Epithelial cell of prostate (primary cell): ENCODE measurements at regions not wholly inside any gene's neighbourhood (a gene's known extent, or its start where the extent isn't known, plus 50 kb on each side); places are given as distances from the start of the nearest gene placed in this dataset.
"Not testable (repeated sequence)": the region's sequence is repeated elsewhere in the genome, so short reads cannot be mapped to it uniquely, and the experiment has no call there.

ENCODE experiments used
- DNase-seq: peaks from one replicate; pipeline ENCODE4 v3.0.0-alpha.2; 2011; ENCODE audit warnings: low read depth, low spot score
- H3K27ac ChIP-seq: fragments of 450-650 bp; 2 replicates; pipeline ENCODE4 v1.5.1; 2017; ENCODE audit warnings: mild to moderate bottlenecking

DNA sequence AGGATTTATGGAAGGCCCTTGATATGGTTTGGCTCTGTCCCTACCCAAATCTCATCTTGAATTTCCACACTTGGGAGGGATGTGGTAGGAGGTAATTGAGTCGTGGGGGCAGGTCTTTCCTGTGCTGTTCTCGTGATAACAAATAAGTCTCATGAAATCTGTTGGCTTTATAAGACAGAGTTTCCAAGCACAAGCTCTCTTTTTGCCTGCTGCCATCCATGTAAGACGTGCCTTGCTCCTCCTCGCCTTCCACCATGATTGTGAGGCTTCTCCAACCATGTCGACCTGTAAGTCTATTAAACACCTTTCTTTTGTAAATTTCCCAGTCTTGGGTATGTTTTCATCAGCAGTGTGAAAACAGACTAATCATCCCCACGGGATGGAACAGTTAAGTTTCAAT is 557.2 kb upstream of the ISX start:
- H3K27ac ChIP-seq: no peak overlapping the region
- no peak for DNase-seq

- DNase-seq: no peak
Measured at GRCh38 chr22:34526681-34527080, 539.3 kb upstream of the ISX start.

GRCh38 chr22:34534101-34534500 is 531.9 kb upstream of the ISX start:
- H3K27ac ChIP-seq: no peak overlapping the region
- no peak for DNase-seq

More at GRCh38 chr22:34526681-34527080, 539.3 kb upstream of the ISX start:
- no peak overlapping the region for H3K27ac ChIP-seq

DNA sequence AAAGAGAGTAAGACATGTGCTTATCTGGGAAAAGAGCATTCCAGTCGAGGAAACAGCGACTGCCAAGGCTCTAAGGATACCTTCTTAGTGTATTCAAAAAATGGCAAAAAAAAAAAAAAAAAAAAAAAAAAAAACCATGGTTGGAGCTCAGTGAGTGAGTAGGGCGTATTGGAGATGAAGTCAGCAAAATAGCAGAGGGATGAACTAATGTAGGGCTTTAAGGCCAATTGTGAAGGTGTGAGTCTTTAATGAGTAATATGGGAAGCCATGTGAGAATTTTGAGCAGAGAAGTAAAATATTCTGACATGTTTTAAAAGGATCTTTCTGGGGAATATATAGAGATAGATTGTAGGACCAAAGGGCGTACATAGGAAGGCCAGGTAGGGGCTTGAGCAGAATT is 498.6 kb upstream of the ISX start:
- no peak for DNase-seq

DNA sequence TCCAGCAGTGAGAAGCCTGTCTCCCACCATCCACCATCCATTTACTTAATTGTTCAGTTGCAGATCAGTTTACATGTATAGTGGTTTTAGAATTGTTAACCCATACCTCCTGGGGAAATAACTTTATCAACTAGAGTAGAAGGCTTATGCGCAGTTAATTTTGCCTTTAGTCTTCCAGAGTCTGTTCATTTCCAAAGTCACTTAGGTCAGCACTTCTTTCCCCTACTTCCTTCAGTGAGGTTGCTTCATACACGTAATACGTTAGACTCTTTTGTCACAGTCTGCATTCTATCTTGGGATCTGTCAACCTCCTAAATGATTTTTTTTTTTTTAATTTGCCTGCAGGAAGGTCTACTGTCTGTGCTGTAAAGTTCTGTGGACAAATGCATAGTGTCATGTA is 495.6 kb upstream of the ISX start:
- DNase-seq: no peak
- no peak overlapping the region for H3K27ac ChIP-seq

More for the DNA sequence above, 498.6 kb upstream of the ISX start:
- no peak overlapping the region for H3K27ac ChIP-seq

DNA sequence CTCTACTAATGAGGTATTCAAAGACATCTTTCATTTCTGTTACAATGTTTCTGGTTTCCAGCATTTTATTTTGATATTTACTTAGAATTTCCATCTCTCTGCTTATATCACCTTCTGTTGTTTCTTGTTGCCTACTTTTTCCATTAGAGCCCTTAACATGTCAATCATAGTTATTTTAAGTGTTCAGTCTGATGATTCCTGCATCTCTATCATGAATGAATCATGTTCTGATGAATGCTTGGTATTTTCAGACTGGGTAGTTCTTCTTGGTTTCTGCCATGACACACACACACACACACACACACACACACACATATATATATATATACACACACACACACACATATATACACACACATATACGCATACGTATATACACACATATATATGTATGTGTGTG is 486.4 kb upstream of the ISX start:
- DNase-seq: no peak
- no peak overlapping the region for H3K27ac ChIP-seq

- DNase-seq: peak; percentile 45
- H3K27ac ChIP-seq: peak overlapping the region; percentile 9
Measured at GRCh38 chr22:34587357-34588356, 478.3 kb upstream of the ISX start.

GRCh38 chr22:34588871-34589545 is 476.9 kb upstream of the ISX start:
- H3K27ac ChIP-seq: no peak overlapping the region
- no peak for DNase-seq

DNA sequence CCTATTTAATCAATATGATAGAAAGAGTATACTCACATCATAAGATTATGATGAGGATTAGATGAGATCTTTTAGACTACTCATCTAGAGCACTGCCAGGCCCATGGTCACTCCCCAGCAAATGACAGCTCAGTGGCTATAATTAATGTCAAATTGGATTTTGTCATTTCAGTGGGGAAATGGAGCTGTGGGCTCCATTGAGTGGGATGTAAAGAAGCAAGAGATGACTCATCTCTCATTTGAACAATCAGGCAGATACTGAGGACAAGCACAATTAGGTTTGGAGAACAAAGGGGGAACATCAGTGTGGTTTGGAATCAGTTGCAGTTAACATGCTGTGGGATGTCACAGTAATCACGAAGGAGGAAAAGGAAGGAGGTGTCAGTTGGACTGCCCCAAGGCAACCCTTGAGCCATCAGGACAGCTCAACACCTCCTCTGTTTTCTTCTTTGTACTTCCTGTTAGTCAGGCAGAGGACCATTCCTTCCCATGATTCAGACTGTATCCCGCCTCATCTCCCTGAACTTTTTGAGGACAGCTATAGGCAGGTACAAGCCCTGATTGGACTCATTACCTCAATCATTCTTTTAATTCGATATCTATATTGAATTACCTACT is 473.7 kb upstream of the ISX start:
- no peak overlapping the region for H3K27ac ChIP-seq
- DNase-seq: no peak

DNA sequence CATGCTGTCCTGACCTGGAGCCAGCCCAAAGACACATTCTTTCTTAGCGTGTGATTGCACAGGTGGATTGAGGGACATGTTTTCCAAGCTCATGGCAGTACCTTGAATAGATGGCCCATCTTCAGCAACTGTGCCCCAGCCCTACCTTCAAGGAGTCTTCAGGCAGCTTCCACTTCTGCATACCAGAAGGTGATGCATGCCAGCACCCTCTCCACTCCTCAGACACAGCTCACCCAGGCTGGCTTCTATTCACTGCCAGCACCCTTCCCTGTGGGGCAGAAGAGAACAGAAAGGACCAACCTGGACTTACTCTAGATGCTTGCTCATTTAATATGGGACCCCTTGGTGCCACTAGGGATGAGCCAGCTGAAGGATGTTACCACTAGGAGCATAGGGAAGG is 466.4 kb upstream of the ISX start:
- no peak overlapping the region for H3K27ac ChIP-seq
- no peak for DNase-seq

- no peak for DNase-seq
- H3K27ac ChIP-seq: no peak overlapping the region
Measured at GRCh38 chr22:34604312-34604711, 461.6 kb upstream of the ISX start.

DNA sequence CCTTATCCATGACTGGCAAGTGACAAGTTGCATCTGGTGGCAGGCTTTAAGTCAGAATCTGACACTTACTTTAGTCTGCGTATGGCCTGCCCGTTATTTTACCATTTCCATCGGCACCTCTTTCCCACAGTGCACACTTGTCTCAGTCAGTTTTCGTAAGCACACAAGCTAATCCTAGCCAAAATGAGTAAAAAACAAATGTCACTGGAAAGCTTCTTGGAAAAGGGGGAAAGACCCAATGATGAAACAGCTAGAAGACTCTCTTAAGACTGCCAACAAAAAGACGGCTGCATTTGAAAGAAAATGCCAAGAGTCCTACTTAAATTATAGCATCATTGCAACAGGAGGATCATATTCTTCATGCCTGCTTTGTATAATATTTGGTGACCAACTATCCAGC is 457.9 kb upstream of the ISX start:
- peak overlapping the region; percentile 41 for H3K27ac ChIP-seq
- DNase-seq: no peak

GRCh38 chr22:34608540-34609115 is 457.3 kb upstream of the ISX start:
- peak overlapping the region; percentile 41 for H3K27ac ChIP-seq
- peak; percentile 6 for DNase-seq

GRCh38 chr22:34609646-34610045 is 456.3 kb upstream of the ISX start:
- H3K27ac ChIP-seq: no peak overlapping the region
- no peak for DNase-seq

- no peak for DNase-seq
- no peak overlapping the region for H3K27ac ChIP-seq
Measured at GRCh38 chr22:34620161-34620560, 445.8 kb upstream of the ISX start.

GRCh38 chr22:34620832-34621231 is 445.1 kb upstream of the ISX start:
- H3K27ac ChIP-seq: no peak overlapping the region
- no peak for DNase-seq

DNA sequence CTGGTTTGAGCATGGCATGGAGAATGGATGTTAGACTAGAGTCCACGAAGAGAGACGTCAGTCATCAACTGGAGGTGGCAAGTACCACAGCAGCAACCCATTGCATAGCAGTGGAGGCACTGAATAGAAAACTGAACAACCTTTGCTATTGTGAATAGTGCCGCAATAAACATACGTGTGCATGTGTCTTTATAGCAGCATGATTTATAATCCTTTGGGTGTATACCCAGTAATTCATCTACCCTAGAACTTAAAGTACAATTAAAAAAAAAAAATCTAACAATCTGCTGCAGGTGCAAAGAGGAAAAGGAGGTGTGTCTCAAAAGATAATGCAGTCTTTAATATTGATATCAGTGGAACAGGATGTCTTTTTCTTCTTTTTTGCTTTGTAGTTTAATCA is 443.4 kb upstream of the ISX start:
- no peak overlapping the region for H3K27ac ChIP-seq
- DNase-seq: no peak

DNA sequence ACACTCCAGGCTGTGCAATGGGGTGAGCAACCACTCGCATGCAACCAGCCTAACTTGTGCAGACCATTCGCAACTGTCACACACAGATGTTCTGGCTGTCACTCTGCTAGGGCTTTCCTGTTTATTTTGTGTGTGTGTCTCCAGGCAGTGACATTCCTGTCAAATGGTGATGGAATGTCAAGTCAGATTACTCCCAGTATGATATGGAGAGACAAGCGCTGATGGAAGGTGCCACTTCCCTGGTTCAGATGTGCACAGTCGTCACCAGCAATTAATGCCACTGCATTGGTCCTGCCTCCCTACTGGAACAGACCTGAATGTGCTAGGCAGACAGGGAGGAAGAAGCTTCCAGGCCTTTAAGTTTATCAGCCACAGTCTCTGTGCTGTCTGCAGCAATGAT is 442.4 kb upstream of the ISX start:
- DNase-seq: no peak
- no peak overlapping the region for H3K27ac ChIP-seq

DNA sequence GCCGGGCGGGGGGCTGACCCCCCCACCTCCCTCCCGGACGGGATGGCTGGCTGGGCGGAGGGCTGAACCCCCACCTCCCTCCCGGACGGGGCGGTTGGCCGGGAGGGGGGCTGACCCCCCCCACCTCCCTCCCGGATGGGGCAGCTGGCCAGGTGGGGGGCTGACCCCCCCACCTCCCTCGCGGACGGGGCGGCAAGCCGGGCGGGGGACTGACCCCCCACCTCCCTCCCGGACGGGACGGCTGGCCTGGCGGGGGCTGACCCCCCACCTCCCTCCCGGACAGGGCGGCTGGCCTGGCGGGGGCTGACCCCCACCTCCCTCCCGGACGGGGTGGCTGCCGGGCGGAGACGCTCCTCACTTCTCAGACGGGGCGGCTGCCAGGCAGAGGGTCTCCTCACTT is 440.1 kb upstream of the ISX start:
- not testable (repeated sequence) for H3K27ac ChIP-seq, DNase-seq

GRCh38 chr22:34638128-34638527 is 427.8 kb upstream of the ISX start:
- no peak overlapping the region for H3K27ac ChIP-seq

DNA sequence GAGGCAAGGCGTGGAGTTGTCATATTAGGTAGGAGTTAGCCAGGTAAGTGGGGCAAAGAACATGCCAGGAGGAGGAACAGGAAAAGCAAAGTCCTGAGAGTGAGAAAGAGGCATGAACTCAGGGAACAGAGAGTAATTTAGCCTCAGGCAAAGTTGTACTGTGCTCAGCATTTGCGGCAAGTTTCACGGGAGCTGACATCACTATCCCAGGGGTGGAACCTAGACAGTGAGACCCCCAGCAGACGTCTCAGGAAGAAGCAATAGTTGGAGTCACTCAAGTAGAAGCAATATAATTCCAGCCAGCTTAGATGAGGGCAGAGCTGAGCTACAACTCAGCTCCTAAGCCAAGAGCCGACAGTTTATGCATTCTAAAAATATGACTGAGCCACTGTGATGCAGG is 426.0 kb upstream of the ISX start:
- no peak overlapping the region for H3K27ac ChIP-seq
- no peak for DNase-seq

More at GRCh38 chr22:34638128-34638527, 427.8 kb upstream of the ISX start:
- DNase-seq: no peak
